MCF 10A (cell line): ENCODE measurements at regions not wholly inside any gene's neighbourhood (a gene's known extent, or its start where the extent isn't known, plus 50 kb on each side); places are given as distances from the start of the nearest gene placed in this dataset.
"Not testable (repeated sequence)": the region's sequence is repeated elsewhere in the genome, so short reads cannot be mapped to it uniquely, and the experiment has no call there.

Source experiments
- BruUV-seq: library from RNA; stranded (reverse); fragments of 400-500 nt; replicated peaks from 2 replicates; lab custom pipeline; 2021; lab: Mats Ljungman, UMichigan
- CTCF ChIA-PET: fragments of 300-600 bp; sonication (Branson Sonifier 250); formaldehyde crosslinking; extraction: SDS; loops from one replicate; lab custom pipeline; 2021; ENCODE audit warnings: antibody characterized with exemption, inconsistent platforms; lab: Yijun Ruan, JAX
- POLR2A ChIA-PET: fragments of 300-600, 350-650 bp; sonication (Branson Sonifier 250); formaldehyde crosslinking; extraction: SDS; loops from one replicate; lab custom pipeline; 2020; ENCODE audit warnings: antibody characterized with exemption, inconsistent platforms; lab: Yijun Ruan, JAX
- DNase-seq: peaks from one replicate; pipeline ENCODE4 v3.0.0-alpha.2; 2018; ENCODE audit not compliant: unreplicated experiment
- H3K27ac Mint-ChIP-seq: one replicate; pipeline ENCODE4 v1.8.0; 2022; ENCODE audit warnings: mild to moderate bottlenecking, low read depth, mixed read lengths; ENCODE audit not compliant: unreplicated experiment
- H3K27me3 Mint-ChIP-seq: one replicate; pipeline ENCODE4 v1.8.0; 2022; ENCODE audit warnings: mixed read lengths; ENCODE audit not compliant: insufficient read depth, unreplicated experiment
- H3K36me3 Mint-ChIP-seq: one replicate; pipeline ENCODE4 v1.8.0; 2022; ENCODE audit warnings: mild to moderate bottlenecking, moderate library complexity, mixed read lengths; ENCODE audit not compliant: insufficient read depth, unreplicated experiment
- H3K4me1 Mint-ChIP-seq: one replicate; pipeline ENCODE4 v1.8.0; 2022; ENCODE audit warnings: mixed read lengths; ENCODE audit not compliant: insufficient read depth, unreplicated experiment
- H3K4me3 Mint-ChIP-seq: one replicate; pipeline ENCODE4 v1.8.0; 2022; ENCODE audit warnings: mild to moderate bottlenecking, moderate library complexity, mixed read lengths; ENCODE audit not compliant: unreplicated experiment
- H3K9me3 Mint-ChIP-seq: one replicate; pipeline ENCODE4 v1.8.0; 2022; ENCODE audit warnings: mixed read lengths; ENCODE audit not compliant: unreplicated experiment
- intact Hi-C: fragments of 100-400 bp; cut with micrococcal nuclease; formaldehyde crosslinking; loops from 2 replicates; pipeline ENCODE4 v1.14.1; 2022
- TF ChIP-seq, protein P1 (sequence below): fragments of 200-600 bp; IDR thresholded peaks from one replicate; pipeline ENCODE4 v1.8.0; 2022; ENCODE audit warnings: antibody characterized with exemption, mild to moderate bottlenecking; ENCODE audit not compliant: unreplicated experiment

DNA sequence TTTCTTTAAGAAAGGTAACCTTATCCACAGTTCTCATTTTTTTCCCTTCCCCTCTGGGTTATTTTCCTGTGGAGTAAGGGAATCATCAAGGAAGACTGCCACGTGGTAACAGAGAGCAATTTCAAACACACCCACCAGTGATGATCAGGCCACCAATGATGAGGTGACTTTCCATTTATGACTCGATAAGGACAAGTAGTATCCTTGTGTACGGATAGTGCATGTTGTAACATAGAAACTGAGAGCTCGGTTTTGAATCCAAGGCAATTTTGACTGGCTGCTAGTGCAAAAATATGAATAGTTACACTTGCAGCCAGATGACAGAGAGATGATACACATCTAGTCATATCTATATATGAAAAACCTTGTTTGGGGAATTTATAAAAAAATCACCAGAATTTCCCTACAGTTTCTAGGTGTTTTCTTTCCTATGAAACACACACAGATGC lies 143.6 kb upstream of the TCF4 start:
- POLR2A ChIA-PET, result no interaction called here
- CTCF ChIA-PET, result no interaction called here
- intact Hi-C loops, result no loop called here
- BruUV-seq, result no TSS peak
- Mint-ChIP-seq H3K27me3 (no peaks in the 10 kb centered on the region), H3K4me3 (no peak overlapping the region), H3K4me1 (peaks cover 24% of the 10 kb centered on the region), H3K27ac (no peak overlapping the region), H3K9me3 (no peaks in the 10 kb centered on the region), H3K36me3 (no peaks in the 10 kb centered on the region)
- DNase-seq, result peak; percentile 6
- TF ChIP-seq, protein P1, sequence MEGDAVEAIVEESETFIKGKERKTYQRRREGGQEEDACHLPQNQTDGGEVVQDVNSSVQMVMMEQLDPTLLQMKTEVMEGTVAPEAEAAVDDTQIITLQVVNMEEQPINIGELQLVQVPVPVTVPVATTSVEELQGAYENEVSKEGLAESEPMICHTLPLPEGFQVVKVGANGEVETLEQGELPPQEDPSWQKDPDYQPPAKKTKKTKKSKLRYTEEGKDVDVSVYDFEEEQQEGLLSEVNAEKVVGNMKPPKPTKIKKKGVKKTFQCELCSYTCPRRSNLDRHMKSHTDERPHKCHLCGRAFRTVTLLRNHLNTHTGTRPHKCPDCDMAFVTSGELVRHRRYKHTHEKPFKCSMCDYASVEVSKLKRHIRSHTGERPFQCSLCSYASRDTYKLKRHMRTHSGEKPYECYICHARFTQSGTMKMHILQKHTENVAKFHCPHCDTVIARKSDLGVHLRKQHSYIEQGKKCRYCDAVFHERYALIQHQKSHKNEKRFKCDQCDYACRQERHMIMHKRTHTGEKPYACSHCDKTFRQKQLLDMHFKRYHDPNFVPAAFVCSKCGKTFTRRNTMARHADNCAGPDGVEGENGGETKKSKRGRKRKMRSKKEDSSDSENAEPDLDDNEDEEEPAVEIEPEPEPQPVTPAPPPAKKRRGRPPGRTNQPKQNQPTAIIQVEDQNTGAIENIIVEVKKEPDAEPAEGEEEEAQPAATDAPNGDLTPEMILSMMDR, result no peak

DNA sequence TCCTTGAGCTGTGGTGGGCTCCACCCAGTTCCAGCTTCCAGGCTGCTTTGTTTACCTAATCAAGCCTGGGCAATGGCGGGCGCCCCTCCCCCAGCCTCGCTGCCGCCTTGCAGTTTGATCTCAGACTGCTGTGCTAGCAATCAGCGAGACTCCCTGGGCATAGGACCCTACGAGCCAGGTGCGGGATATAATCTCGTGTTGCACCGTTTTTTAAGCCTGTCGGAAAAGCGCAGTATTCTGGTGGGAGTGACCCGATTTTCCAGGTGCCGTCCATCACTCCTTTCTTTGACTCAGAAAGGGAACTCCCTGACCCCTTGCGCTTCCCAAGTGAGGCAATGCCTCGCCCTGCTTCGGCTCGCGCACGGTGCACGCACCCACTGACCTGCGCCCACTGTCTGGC lies 133.0 kb upstream of the TCF4 start:
- DNase-seq, POLR2A ChIA-PET, H3K36me3 Mint-ChIP-seq, H3K9me3 Mint-ChIP-seq, H3K4me3 Mint-ChIP-seq, H3K27me3 Mint-ChIP-seq, H3K4me1 Mint-ChIP-seq, intact Hi-C loops, BruUV-seq, H3K27ac Mint-ChIP-seq: not testable (repeated sequence)
- CTCF ChIA-PET, result interaction anchor here (0.7 kb wide), 1 partner anchor 23 kb away, joined by 3 read pairs; no protein-coding TSS in a partner anchor

DNA sequence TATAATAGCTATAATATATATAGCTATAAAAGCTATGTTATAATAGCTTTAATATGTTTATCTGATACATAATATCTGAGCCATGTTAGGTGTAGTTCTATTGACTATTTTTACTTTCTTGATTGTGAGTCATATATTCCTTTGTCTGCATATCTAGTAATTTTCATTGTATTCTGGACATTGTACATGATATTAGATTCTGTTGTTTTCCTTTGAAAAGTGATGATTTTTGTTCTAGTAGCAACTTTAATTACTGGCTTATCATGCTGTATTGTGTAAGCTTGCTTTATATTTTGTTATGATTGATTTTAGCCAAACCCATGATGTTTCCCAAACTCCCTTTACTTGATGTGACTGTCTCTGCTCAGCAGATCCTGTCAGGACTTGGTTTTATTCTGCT lies 125.7 kb upstream of the TCF4 start:
- ChIA-PET CTCF (interaction anchor here (0.6 kb wide), 1 partner anchor 260 kb away, joined by 3 read pairs; no protein-coding TSS in a partner anchor), POLR2A (interaction anchor here (0.6 to 0.8 kb wide), 2 partner anchors 10 to 32 kb away, joined by 3 read pairs; no protein-coding TSS in a partner anchor)
- intact Hi-C loops, result no loop called here
- H3K27ac Mint-ChIP-seq, result no peak overlapping the region
- TF ChIP-seq, protein P1, result no peak
- no peak for DNase-seq
- no peak overlapping the region for H3K4me3 Mint-ChIP-seq
- H3K4me1 Mint-ChIP-seq, result no peaks in the 10 kb centered on the region
- no peaks in the 10 kb centered on the region for H3K36me3 Mint-ChIP-seq
- H3K9me3 Mint-ChIP-seq, result peaks cover 12% of the 10 kb centered on the region
- H3K27me3 Mint-ChIP-seq, result no peaks in the 10 kb centered on the region
- BruUV-seq, result no TSS peak

DNA sequence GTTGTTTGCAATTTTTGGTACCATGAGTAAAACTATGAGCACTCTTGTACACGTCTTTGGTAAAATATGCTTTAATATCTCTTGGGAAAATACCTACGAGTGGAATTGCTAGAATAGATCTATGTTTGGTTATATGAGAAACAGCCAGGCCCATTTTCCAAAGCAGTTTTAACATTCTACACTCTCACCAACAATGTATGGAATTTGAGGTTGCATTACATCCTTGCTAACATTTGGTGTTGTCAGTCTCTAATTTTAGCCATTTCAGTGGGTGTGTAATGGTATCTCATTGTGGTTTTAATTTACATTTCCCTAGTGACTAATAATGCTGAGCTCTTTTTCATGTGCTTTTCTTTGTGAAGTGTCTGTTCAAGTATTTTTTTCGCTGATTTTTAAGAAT lies 118.9 kb upstream of the TCF4 start:
- no peaks in the 10 kb centered on the region for H3K27me3 Mint-ChIP-seq
- H3K36me3 Mint-ChIP-seq, result no peaks in the 10 kb centered on the region
- no peaks in the 10 kb centered on the region for H3K9me3 Mint-ChIP-seq
- ChIA-PET POLR2A (no interaction called here), CTCF (no interaction called here)
- no peaks in the 10 kb centered on the region for H3K4me1 Mint-ChIP-seq
- DNase-seq, result no peak
- intact Hi-C loops, result no loop called here
- BruUV-seq, result no TSS peak
- H3K27ac Mint-ChIP-seq, result no peak overlapping the region
- no peak overlapping the region for H3K4me3 Mint-ChIP-seq
- TF ChIP-seq, protein P1, result no peak
